ENCODE measurements at regions not wholly inside any gene's neighbourhood (a gene's known extent, or its start where the extent isn't known, plus 50 kb on each side); places are given as distances from the start of the nearest gene placed in this dataset.

GRCh38 chr20:6490849-6491248 lies 276.6 kb upstream of the BMP2 start:
- DNase-seq (ENCODE audit: low spot score) = no peak

DNA sequence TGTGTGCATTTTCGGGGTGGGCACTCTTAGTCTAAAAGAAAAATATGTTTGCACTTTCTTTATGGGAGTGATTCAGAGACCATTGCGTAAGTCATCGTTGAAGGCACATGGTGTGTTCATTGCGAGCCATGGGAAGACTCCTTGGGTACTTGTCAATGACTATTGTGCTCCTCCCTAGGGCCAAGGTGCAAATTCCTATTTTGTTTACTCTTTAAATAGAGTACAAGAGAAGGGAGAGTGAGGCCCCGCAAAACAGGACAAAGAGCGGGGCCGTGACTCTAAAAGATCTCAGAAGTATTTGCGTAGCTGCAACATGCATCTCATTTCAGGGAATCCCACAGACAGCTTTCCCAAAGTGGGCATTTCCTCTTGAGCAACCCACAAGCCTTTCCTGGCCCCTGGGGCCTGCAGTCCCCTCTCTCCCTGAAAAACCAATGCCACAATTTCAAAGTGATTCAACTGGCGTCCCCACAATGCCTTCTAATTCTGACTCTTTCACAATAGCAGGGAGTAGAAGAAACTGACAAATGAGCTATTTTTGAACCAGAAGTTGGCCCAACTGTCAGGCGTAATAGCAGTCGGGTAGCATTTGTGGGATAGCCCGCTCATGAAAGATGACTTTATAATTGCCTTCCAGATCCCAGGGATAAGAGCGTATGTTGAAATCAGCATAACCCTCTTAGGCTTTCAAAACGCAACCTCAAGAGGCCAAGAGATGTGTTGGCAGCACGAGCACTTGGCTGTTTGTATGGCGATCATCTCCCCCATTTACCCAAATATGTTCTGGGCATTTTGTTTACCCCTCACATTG lies 277.9 kb upstream of the BMP2 start:
- DNase-seq (ENCODE audit: low spot score) = no peak

DNA sequence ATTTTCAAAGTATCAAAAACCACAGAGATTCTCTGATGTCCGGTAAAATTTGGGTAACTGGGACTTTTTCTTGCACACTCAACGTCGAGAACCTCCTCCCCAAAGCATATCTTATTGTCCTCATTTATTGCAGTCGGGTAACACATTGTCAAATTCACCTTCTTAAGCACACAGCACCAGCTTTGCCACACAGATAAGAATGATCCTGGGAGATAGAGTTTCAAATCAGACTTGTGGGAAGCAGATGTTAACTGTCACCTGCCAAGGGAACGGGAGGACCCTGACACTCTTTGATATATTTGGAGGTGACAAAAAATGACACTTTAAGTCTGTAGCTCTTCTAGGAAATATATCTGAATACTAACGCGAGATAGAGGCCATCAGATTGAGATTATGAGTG lies 282.1 kb upstream of the BMP2 start:
- DNase-seq (ENCODE audit: low spot score) = no peak

- no peak for DNase-seq (ENCODE audit: low spot score)
Observed at GRCh38 chr20:6483727-6484126, 283.8 kb upstream of the BMP2 start.

- no peak for DNase-seq (ENCODE audit: low spot score)
Observed at GRCh38 chr20:6482486-6482885, 285.0 kb upstream of the BMP2 start.

GRCh38 chr20:6480328-6481200 lies 286.9 kb upstream of the BMP2 start:
- no peak for DNase-seq (ENCODE audit: low spot score)

DNA sequence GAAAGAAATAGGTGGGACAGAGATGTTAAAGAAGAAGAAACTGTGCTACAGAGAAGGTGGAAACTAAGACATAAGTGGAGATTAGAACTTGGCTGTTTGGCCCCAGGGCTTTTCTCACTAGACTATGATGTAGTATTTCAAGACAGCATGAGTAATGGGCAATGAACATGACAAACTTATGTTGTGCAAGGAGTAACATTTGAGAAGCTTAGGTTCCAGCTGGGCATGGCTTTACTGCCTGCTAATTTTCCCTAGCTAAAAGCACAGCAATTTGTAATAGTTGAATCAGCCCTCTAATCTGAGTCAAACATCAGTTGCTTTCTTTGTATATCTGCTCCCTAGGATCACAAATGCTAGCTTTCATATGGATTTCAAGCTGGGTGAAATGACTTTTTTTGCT lies 294.3 kb upstream of the BMP2 start:
- no peak for DNase-seq (ENCODE audit: low spot score)

GRCh38 chr20:6471871-6472270 lies 295.6 kb upstream of the BMP2 start:
- no peak for DNase-seq (ENCODE audit: low spot score)

DNA sequence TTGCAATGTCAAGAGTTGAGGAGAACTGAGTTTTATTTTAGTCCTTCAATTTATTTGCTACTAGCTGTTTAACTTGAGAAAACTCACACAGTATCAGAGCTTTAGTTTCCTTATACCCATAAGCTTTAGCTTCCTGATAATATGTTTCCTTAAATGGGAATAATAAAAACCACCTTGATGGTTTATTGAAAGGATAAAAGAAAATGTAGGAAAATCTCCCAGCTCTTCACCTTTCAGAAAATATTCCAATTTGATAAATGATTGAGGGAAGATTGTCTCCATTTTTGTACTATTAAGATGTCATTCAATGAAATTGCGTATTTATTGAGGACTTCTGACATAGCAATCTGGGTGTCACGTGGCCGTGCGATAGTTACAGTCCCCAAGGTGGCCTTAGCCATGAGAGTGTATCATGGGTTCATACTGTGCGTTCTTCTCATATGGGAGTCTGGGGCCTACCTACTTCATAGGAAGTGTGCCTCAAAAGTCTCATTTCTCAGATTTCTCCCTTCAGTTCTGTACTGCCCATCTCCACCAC lies 296.3 kb upstream of the BMP2 start:
- no peak for DNase-seq (ENCODE audit: low spot score)

- DNase-seq (ENCODE audit: low spot score) = no peak
Observed at GRCh38 chr20:6469695-6470094, 297.8 kb upstream of the BMP2 start.

GRCh38 chr20:6468423-6469116 lies 298.9 kb upstream of the BMP2 start:
- DNase-seq (ENCODE audit: low spot score) = no peak

DNA sequence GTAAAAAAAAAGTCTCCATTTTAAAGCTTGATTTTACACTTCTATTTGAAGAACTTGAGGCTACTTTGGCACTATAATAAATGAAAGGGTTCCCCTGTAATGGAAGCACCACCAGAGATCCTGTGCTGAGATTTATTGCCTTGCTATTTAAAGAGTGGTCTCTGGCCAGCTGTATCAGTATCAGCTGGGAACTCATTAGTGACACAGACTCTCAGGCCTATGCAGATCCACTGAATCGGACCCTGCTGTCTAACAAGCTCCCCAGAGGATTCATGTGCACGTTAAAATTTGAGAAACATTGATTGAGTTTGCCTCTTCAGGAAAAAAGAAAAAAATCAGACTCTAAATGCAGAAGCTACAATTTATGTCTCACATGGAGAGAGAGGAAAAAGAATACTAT lies 299.9 kb upstream of the BMP2 start:
- DNase-seq (ENCODE audit: low spot score) = no peak

DNA sequence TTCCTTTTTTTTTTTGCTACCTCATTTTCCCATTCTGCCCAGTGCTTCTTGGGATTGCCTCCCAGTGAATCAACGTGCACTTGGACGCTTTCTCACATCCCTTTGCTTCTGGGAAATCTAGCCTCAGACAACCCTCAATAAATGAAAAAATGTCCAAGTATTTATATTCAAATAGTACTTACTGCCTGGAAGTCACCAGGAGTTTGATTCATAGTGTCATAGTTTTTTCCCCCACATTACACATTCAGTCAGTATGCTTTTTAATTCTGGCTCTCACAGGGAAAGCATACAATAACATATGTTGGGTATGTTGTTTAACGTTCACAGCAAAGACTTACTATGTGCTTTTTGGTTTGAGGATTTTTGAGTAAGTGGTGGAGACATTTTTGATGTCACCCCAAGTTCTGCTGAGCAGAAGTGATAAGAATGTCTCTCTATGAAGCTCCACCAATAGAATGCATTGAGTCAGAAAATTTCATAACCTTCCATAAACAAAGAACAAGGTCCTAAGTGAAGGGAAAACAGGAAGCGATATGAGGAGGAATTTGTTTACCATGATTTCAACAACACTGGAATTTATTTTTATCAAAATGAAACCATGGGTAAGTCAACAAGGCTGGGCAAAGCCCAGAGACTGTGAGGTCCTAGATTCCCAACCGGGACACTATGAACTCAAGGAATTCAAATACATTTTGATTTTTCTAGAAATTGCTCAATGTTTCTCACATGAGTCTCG lies 301.2 kb upstream of the BMP2 start:
- no peak for DNase-seq (ENCODE audit: low spot score)

GRCh38 chr20:6450841-6451240 lies 316.6 kb upstream of the BMP2 start:
- DNase-seq (ENCODE audit: low spot score) = no peak

DNA sequence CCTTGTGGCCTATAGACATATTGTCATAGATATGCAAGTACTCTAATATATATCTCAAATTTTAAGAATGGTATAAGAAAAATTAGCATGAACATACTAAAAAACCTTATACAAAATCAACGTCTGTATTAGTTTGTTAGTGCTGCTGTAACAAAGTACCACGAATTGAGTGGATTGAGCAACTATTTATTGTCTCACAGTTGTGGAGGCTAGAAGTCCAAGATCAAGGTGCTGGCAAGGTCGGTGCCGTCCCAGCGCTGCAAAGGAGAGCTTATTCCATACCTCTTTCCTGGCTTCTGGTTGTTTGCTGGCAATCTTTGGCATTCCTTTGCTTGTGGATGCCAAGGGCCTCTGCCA lies 317.6 kb upstream of the FERMT1 start:
- no peak for DNase-seq (ENCODE audit: low spot score)

DNA sequence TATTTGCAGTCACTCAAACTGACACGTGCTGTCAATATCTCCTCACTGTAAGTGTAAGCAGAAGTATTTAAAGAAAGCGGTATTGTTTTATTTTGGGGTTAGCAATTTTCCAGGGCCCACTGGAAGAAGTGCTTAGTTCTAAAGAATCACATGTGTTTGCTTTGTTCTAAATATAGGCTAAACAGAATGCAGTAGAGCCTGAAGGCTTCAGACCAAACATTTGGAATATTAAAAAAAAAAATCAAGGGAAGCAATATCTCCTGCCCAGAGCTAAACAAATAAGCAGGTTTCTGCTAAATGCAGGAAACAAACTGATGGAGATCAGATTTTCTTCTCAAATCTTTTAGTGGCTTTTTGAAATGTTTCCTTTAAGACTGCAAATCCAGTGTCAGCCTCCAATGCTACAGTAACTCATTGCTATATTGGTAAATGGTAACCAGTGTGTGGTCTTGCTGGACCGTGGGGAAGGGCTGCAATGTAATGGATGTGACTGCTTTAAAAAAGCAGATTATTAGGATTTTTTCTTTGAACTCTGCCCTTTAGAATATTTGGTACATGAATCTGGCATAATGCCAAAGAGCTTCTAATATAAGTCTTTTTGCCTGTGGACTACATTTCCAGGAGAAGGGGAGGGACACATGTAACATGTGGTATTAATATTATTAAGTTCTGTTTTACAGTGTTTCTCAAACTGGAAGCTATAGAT lies 317.1 kb upstream of the FERMT1 start:
- DNase-seq (ENCODE audit: low spot score) = no peak

DNA sequence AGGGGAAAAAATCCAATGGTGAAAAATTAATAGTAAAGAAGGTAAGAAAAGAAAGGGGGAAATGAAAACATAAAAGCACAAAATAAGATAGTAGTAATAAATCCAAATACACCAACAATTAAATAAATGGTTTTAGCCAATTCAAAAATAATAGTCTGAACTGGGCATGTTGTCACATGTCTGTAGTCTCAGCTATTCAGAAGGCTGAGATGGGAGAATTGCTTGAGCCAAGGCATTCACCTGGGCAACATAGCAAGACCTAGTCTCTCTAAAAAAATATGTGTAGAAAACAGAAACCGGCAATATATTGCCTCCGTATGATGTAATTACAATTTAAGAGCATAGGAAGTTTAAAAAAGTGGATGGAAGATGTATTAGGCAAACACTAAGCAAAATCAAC lies 311.3 kb upstream of the FERMT1 start:
- no peak for DNase-seq (ENCODE audit: low spot score)

GRCh38 chr20:6430381-6430780 lies 307.6 kb upstream of the FERMT1 start:
- no peak for DNase-seq (ENCODE audit: low spot score)

DNA sequence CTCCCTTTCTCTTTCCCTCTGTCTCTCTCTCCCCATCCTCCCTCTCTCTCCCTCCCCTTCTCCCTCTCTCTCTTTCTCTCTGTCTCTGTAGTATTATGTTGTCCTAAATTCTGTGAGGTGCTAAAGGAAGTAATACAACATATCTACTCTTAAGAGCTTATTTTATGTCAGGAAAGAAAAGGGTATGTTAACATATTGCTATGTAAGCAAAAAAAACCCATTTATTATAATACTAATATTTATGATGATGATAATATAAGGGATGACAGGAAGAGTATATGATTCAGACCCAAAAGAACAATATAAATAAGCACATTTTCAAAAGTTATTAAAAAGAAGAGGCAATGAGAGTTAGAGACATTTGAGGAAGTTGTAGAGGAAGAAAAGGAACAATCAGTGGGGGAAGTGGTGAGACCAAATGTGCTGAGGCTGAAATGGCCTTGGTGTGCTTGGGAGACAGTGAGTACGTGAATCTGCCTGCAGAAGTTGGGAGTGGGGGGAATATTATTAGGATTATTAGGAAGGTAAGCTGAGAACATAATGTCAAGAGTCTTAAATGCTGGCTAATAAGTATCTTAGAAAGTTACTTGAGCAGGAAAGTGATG lies 303.6 kb upstream of the FERMT1 start:
- DNase-seq (ENCODE audit: low spot score) = no peak

- DNase-seq (ENCODE audit: low spot score) = no peak
Observed at GRCh38 chr20:6421321-6422248, 298.8 kb upstream of the FERMT1 start.

Data from pons (tissue), 1 donor.